OCI-LY1 (cell line): ENCODE measurements at regions not wholly inside any gene's neighbourhood (a gene's known extent, or its start where the extent isn't known, plus 50 kb on each side); places are given as distances from the start of the nearest gene placed in this dataset.

Experiments used
- EZH2 ChIP-seq: fragments of 200-600 bp; sonication (generic), shearing (Covaris generic); IDR thresholded peaks from 2 replicates; pipeline ENCODE4 v1.8.0; 2017; ENCODE audit warnings: borderline replicate concordance, mixed run types, mild to moderate bottlenecking, antibody characterized with exemption, low read length, moderate library complexity, mixed read lengths
- TF ChIP-seq, protein P1 (sequence below): fragments of 200-600 bp; sonication (generic), shearing (Covaris generic); IDR thresholded peaks from 2 replicates; pipeline ENCODE4 v1.5.1; 2017; ENCODE audit warnings: mild to moderate bottlenecking, antibody characterized with exemption, low read length, moderate library complexity, mixed read lengths

- TF ChIP-seq, protein P1, sequence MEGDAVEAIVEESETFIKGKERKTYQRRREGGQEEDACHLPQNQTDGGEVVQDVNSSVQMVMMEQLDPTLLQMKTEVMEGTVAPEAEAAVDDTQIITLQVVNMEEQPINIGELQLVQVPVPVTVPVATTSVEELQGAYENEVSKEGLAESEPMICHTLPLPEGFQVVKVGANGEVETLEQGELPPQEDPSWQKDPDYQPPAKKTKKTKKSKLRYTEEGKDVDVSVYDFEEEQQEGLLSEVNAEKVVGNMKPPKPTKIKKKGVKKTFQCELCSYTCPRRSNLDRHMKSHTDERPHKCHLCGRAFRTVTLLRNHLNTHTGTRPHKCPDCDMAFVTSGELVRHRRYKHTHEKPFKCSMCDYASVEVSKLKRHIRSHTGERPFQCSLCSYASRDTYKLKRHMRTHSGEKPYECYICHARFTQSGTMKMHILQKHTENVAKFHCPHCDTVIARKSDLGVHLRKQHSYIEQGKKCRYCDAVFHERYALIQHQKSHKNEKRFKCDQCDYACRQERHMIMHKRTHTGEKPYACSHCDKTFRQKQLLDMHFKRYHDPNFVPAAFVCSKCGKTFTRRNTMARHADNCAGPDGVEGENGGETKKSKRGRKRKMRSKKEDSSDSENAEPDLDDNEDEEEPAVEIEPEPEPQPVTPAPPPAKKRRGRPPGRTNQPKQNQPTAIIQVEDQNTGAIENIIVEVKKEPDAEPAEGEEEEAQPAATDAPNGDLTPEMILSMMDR = no peak
- no peak for TF ChIP-seq EZH2
Observed at GRCh38 chr4:188434643-188435042, 295.4 kb downstream of the TRIML1 start.
